Uterus (tissue), 3 donors: ENCODE measurements at regions not wholly inside any gene's neighbourhood (a gene's known extent, or its start where the extent isn't known, plus 50 kb on each side); places are given as distances from the start of the nearest gene placed in this dataset.

Source experiments
- DNase-seq, 2 donors: peaks; one replicate each; pipeline ENCODE4 v3.0.0-alpha.2; 2019 to 2020
- H3K27ac ChIP-seq, 2 donors: fragments of 200-600 bp; sonication (generic); 1 replicate in 1 of 2; 2 replicates in 1 of 2; pipeline ENCODE4 v1.5.1; 2016 to 2018
- H3K27me3 ChIP-seq, 2 donors: fragments of 200-600 bp; sonication (generic); one replicate each; pipeline ENCODE4 v1.5.1; 2018 to 2019; ENCODE audit warnings: control low read depth in 1 of 2
- H3K36me3 ChIP-seq, 2 donors: fragments of 200-600 bp; sonication (generic); one replicate each; pipeline ENCODE4 v1.5.1; 2019; ENCODE audit warnings: control low read depth in 1 of 2
- H3K4me1 ChIP-seq, 2 donors: fragments of 200-600 bp; sonication (generic); one replicate each; pipeline ENCODE4 v1.5.1; 2018 to 2019; ENCODE audit warnings: control low read depth in 1 of 2
- H3K4me3 ChIP-seq, 2 donors: fragments of 200-600 bp; sonication (generic); 1 replicate in 1 of 2; 2 replicates in 1 of 2; pipeline ENCODE4 v1.5.1; 2018 to 2019; ENCODE audit warnings: mild to moderate bottlenecking in 1 of 2
- H3K9me3 ChIP-seq, 2 donors: fragments of 200-600 bp; sonication (generic); one replicate each; pipeline ENCODE4 v1.5.1; 2019; ENCODE audit warnings: control low read depth in 1 of 2
- POLR2A ChIP-seq, 2 donors: fragments of 450-650 bp; IDR thresholded peaks; one replicate each; pipeline ENCODE4 v1.6.1; 2016; ENCODE audit warnings: antibody characterized with exemption in 2 of 2, mild to moderate bottlenecking in 1 of 2, moderate library complexity in 1 of 2
- intact Hi-C: fragments of 100-400 bp; cut with DNase I; formaldehyde crosslinking; loops from one replicate; pipeline ENCODE4 v1.15.1; 2023; ENCODE audit warnings: low total_unique reads
- TF ChIP-seq, protein P1 (sequence below), 4 experiments: fragments of 200-600 bp in 2 of 4; fragments of 450-650 bp in 2 of 4; sonication (generic) in 2 of 4; IDR thresholded peaks; one replicate each; pipeline ENCODE4 v1.5.1; 2016 to 2019; ENCODE audit warnings: antibody characterized with exemption in 4 of 4, mild to moderate bottlenecking in 2 of 4, moderate library complexity in 1 of 4
- donor health status: DM: yes; HTN: yes; CAD: no.

DNA sequence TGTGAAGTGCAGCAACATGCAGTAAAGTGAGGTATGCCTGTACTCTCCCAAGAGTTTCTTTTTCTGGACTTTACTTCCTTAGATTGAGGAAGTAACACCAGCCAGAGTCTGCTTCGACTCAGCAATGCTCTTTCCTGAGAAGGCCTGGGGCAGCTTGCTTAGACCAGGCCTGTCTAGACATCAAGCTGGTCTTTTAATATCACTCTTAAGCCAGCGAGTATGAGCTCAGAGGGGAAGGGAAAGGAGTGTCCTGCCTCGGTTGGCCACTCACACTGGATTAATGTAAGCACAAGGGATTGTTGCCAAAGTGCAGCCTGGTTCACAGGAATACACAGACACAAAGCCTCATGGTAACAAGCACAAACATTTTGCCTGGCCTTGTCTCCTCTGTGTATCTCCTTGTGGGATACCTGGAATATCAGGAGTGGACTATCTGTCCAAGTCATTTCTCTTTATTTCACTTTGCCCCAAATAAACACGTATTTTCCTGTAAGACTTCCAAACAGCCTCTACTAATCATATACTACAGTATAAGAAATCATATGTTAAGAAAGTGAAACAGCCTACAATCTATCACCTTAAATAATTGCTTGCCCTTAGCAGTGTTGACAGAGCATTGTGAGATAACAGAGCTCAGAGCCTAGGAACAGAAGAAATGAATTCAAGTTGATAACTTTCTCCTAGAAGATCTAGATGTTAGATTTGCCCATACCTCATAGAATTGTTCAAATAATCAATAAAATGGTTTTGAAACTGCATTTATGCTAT lies 121.2 kb upstream of the DAAM1 start:
- intact Hi-C loops = no loop called here
- Histone ChIP-seq H3K27me3 (no peaks in the 10 kb centered on the region), H3K4me3 (no peak overlapping the region), H3K4me1 (no peaks in the 10 kb centered on the region), H3K9me3 (peaks cover 0 to 8% of the 10 kb centered on the region in 2 donors), H3K27ac (no peak overlapping the region), H3K36me3 (no peaks in the 10 kb centered on the region)
- DNase-seq = no peak
- TF ChIP-seq, protein P1, sequence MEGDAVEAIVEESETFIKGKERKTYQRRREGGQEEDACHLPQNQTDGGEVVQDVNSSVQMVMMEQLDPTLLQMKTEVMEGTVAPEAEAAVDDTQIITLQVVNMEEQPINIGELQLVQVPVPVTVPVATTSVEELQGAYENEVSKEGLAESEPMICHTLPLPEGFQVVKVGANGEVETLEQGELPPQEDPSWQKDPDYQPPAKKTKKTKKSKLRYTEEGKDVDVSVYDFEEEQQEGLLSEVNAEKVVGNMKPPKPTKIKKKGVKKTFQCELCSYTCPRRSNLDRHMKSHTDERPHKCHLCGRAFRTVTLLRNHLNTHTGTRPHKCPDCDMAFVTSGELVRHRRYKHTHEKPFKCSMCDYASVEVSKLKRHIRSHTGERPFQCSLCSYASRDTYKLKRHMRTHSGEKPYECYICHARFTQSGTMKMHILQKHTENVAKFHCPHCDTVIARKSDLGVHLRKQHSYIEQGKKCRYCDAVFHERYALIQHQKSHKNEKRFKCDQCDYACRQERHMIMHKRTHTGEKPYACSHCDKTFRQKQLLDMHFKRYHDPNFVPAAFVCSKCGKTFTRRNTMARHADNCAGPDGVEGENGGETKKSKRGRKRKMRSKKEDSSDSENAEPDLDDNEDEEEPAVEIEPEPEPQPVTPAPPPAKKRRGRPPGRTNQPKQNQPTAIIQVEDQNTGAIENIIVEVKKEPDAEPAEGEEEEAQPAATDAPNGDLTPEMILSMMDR (IDR thresholded peaks at IDR 0.05) = no peak
- no peak for TF ChIP-seq POLR2A (IDR thresholded peaks at IDR 0.05)

- Histone ChIP-seq H3K9me3 (no peaks in the 10 kb centered on the region), H3K4me3 (no peak overlapping the region), H3K27me3 (no peaks in the 10 kb centered on the region), H3K36me3 (no peaks in the 10 kb centered on the region), H3K4me1 (no peaks in the 10 kb centered on the region), H3K27ac (no peak overlapping the region)
- intact Hi-C loops = no loop called here
- TF ChIP-seq, protein P1 (IDR thresholded peaks at IDR 0.05) = no peak
- TF ChIP-seq POLR2A (IDR thresholded peaks at IDR 0.05) = no peak
- DNase-seq = no peak
These were observed 119.2 kb upstream of the DAAM1 start for GRCh38 chr14:59069163-59069854.

- Histone ChIP-seq H3K27ac (no peak overlapping the region), H3K4me3 (no peak overlapping the region), H3K4me1 (no peaks in the 10 kb centered on the region), H3K9me3 (no peaks in the 10 kb centered on the region), H3K36me3 (no peaks in the 10 kb centered on the region), H3K27me3 (no peaks in the 10 kb centered on the region)
- TF ChIP-seq POLR2A (IDR thresholded peaks at IDR 0.05) = no peak
- TF ChIP-seq, protein P1 (IDR thresholded peaks at IDR 0.05) = no peak
- intact Hi-C loops = no loop called here
- DNase-seq = no peak
These were observed 113.0 kb upstream of the DAAM1 start for GRCh38 chr14:59075506-59075905.

- TF ChIP-seq, protein P1 (IDR thresholded peaks at IDR 0.05) = no peak
- no peak for TF ChIP-seq POLR2A (IDR thresholded peaks at IDR 0.05)
These were observed 106.7 kb upstream of the DAAM1 start for GRCh38 chr14:59081720-59082119.

GRCh38 chr14:59085207-59085739 lies 103.2 kb upstream of the DAAM1 start:
- TF ChIP-seq POLR2A (IDR thresholded peaks at IDR 0.05) = no peak
- TF ChIP-seq, protein P1 (IDR thresholded peaks at IDR 0.05) = no peak
- DNase-seq = no peak
- intact Hi-C loops = no loop called here

More at GRCh38 chr14:59081720-59082119, 106.7 kb upstream of the DAAM1 start:
- H3K27ac ChIP-seq = no peak overlapping the region
- H3K4me1 ChIP-seq = no peaks in the 10 kb centered on the region
- H3K27me3 ChIP-seq = no peaks in the 10 kb centered on the region
- no peak overlapping the region for H3K4me3 ChIP-seq
- DNase-seq = no peak
- intact Hi-C loops = no loop called here
- H3K36me3 ChIP-seq = no peaks in the 10 kb centered on the region
- H3K9me3 ChIP-seq = no peaks in the 10 kb centered on the region

More at GRCh38 chr14:59085207-59085739, 103.2 kb upstream of the DAAM1 start:
- no peaks in the 10 kb centered on the region for H3K36me3 ChIP-seq
- no peaks in the 10 kb centered on the region for H3K4me1 ChIP-seq
- H3K9me3 ChIP-seq = no peaks in the 10 kb centered on the region
- H3K27ac ChIP-seq = no peak overlapping the region
- no peaks in the 10 kb centered on the region for H3K27me3 ChIP-seq
- H3K4me3 ChIP-seq = no peak overlapping the region
